VCaP (cell line): ENCODE measurements at regions not wholly inside any gene's neighbourhood (a gene's known extent, or its start where the extent isn't known, plus 50 kb on each side); places are given as distances from the start of the nearest gene placed in this dataset.

ENCODE experiments used
- H3K27ac ChIP-seq: fragments of 450-650 bp; 2 replicates; pipeline ENCODE4 v1.5.1; 2017
- CTCF ChIP-seq: fragments of 450-650 bp; conservative IDR thresholded peaks from 2 replicates; pipeline ENCODE4 v1.5.1; 2017; ENCODE audit warnings: mild to moderate bottlenecking, moderate library complexity

- H3K27ac ChIP-seq, result no peak overlapping the region
- TF ChIP-seq CTCF, result no peak
Measured at GRCh38 chr6:120869397-120869796, 464.9 kb downstream of the TBC1D32 start.

GRCh38 chr6:120857422-120857821, 476.9 kb downstream of the TBC1D32 start:
- TF ChIP-seq CTCF, result no peak
- H3K27ac ChIP-seq, result no peak overlapping the region

GRCh38 chr6:120854583-120854982, 479.7 kb downstream of the TBC1D32 start:
- TF ChIP-seq CTCF, result no peak
- no peak overlapping the region for H3K27ac ChIP-seq

- no peak for TF ChIP-seq CTCF
- no peak overlapping the region for H3K27ac ChIP-seq
Measured at GRCh38 chr6:120853489-120853888, 480.8 kb downstream of the TBC1D32 start.

- no peak for TF ChIP-seq CTCF
- no peak overlapping the region for H3K27ac ChIP-seq
Measured at GRCh38 chr6:120852293-120852849, 481.9 kb downstream of the TBC1D32 start.

GRCh38 chr6:120826253-120826652, 508.0 kb downstream of the TBC1D32 start:
- TF ChIP-seq CTCF, result peak; percentile 83
- H3K27ac ChIP-seq, result no peak overlapping the region

- TF ChIP-seq CTCF, result no peak
Measured at GRCh38 chr6:120816794-120817193, 517.5 kb downstream of the TBC1D32 start.

GRCh38 chr6:120805276-120805675, 529.0 kb downstream of the TBC1D32 start:
- no peak for TF ChIP-seq CTCF
- no peak overlapping the region for H3K27ac ChIP-seq

More at GRCh38 chr6:120816794-120817193, 517.5 kb downstream of the TBC1D32 start:
- no peak overlapping the region for H3K27ac ChIP-seq
